ENCODE measurements at regions not wholly inside any gene's neighbourhood (a gene's known extent, or its start where the extent isn't known, plus 50 kb on each side); places are given as distances from the start of the nearest gene placed in this dataset.
"Not testable (repeated sequence)": the region's sequence is repeated elsewhere in the genome, so short reads cannot be mapped to it uniquely, and the experiment has no call there.

DNA sequence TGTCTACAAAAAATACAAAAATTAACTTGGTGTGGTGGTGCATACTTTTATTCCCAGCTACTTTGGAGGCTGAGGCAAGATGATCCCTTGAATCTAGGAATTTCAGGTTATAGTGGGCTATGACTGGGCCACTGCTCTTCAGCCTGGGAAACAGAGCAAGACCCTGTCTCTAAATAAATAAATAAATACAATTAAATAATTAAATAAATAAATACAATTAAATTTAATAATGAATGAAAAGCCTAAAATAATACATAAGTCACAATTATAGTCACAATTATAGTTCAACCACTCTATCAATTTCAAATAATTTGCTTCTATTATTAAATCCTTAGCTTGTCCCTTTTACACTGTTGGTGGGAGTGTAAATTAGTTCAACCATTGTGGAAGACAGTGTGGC lies 146.4 kb upstream of the RFC3 start:
- no peak for FAIRE-seq
- no peak overlapping the region for H3K27ac ChIP-seq (ENCODE audit: low read depth, low read length)

DNA sequence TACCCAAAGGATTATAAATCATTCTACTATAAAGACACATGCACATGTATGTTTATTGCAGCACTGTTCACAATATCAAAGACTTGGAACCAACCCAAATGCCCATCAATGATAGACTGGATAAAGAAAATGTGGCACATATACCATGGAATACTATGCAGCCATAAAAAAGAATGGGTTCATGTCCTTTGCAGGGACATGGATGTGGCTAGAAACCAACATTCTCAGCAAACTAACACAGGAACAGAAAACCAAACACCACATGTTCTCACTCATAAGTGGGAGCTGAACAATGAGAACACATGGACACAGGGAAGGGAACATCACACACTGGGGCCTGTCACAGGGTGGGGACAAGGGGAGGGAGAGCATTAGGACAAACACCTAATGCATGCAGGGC lies 145.9 kb upstream of the RFC3 start:
- H3K27me3 ChIP-seq (ENCODE audit: insufficient read depth, low read length); H3K36me3 Mint-ChIP-seq (ENCODE audit: low read depth, unreplicated experiment); H3K9me3 Mint-ChIP-seq (ENCODE audit: unreplicated experiment); H3K27ac Mint-ChIP-seq (ENCODE audit: unreplicated experiment); H2AFZ ChIP-seq (ENCODE audit: low read depth, low read length); H3K4me1 Mint-ChIP-seq (ENCODE audit: low read depth, unreplicated experiment); H4K20me1 ChIP-seq (ENCODE audit: insufficient read depth, low read length); H3K27me3 Mint-ChIP-seq (ENCODE audit: low read depth, unreplicated experiment); H3K4me3 ChIP-seq (ENCODE audit: insufficient read depth, low read depth, low read length); FAIRE-seq; H3K27ac ChIP-seq (ENCODE audit: low read depth, low read length); H3K9me3 ChIP-seq (ENCODE audit: insufficient read depth, low read depth, low read length); H3K4me1 ChIP-seq (ENCODE audit: insufficient read depth, low read length); H3K36me3 ChIP-seq (ENCODE audit: insufficient read depth, low read length); DNase-seq (ENCODE audit: low read depth); H3K79me2 ChIP-seq (ENCODE audit: insufficient read depth, low read length); H3K9ac ChIP-seq (ENCODE audit: low read length); H3K4me3 Mint-ChIP-seq (ENCODE audit: unreplicated experiment); H3K4me2 ChIP-seq (ENCODE audit: low read length): not testable (repeated sequence)

More for the DNA sequence above, 146.4 kb upstream of the RFC3 start:
- Histone ChIP-seq H3K9ac (ENCODE audit: low read length) (no peak overlapping the region), H3K27me3 (ENCODE audit: insufficient read depth, low read length) (peaks cover 3% of the 10 kb centered on the region), H4K20me1 (ENCODE audit: insufficient read depth, low read length) (no peaks in the 10 kb centered on the region), H3K4me3 (ENCODE audit: insufficient read depth, low read depth, low read length) (no peak overlapping the region), H3K4me2 (ENCODE audit: low read length) (no peak overlapping the region), H3K9me3 (ENCODE audit: insufficient read depth, low read depth, low read length) (no peaks in the 10 kb centered on the region), H3K79me2 (ENCODE audit: insufficient read depth, low read length) (no peaks in the 10 kb centered on the region), H3K36me3 (ENCODE audit: insufficient read depth, low read length) (no peaks in the 10 kb centered on the region), H3K4me1 (ENCODE audit: insufficient read depth, low read length) (no peaks in the 10 kb centered on the region), H2AFZ (ENCODE audit: low read depth, low read length) (no peak overlapping the region)
- Mint-ChIP-seq H3K4me1 (ENCODE audit: low read depth, unreplicated experiment) (no peaks in the 10 kb centered on the region), H3K36me3 (ENCODE audit: low read depth, unreplicated experiment) (no peaks in the 10 kb centered on the region), H3K27ac (ENCODE audit: unreplicated experiment) (no peak overlapping the region), H3K4me3 (ENCODE audit: unreplicated experiment) (no peak overlapping the region), H3K9me3 (ENCODE audit: unreplicated experiment) (peaks cover 4% of the 10 kb centered on the region), H3K27me3 (ENCODE audit: low read depth, unreplicated experiment) (no peaks in the 10 kb centered on the region)
- DNase-seq (ENCODE audit: low read depth), result no peak
- no peak for TF ChIP-seq EZH2 (IDR thresholded peaks at IDR 0.05; ENCODE audit: insufficient read depth, low read length)
- TF ChIP-seq, protein P1, sequence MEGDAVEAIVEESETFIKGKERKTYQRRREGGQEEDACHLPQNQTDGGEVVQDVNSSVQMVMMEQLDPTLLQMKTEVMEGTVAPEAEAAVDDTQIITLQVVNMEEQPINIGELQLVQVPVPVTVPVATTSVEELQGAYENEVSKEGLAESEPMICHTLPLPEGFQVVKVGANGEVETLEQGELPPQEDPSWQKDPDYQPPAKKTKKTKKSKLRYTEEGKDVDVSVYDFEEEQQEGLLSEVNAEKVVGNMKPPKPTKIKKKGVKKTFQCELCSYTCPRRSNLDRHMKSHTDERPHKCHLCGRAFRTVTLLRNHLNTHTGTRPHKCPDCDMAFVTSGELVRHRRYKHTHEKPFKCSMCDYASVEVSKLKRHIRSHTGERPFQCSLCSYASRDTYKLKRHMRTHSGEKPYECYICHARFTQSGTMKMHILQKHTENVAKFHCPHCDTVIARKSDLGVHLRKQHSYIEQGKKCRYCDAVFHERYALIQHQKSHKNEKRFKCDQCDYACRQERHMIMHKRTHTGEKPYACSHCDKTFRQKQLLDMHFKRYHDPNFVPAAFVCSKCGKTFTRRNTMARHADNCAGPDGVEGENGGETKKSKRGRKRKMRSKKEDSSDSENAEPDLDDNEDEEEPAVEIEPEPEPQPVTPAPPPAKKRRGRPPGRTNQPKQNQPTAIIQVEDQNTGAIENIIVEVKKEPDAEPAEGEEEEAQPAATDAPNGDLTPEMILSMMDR (IDR thresholded peaks at IDR 0.05; ENCODE audit: insufficient read depth, low read depth, low read length), result no peak

DNA sequence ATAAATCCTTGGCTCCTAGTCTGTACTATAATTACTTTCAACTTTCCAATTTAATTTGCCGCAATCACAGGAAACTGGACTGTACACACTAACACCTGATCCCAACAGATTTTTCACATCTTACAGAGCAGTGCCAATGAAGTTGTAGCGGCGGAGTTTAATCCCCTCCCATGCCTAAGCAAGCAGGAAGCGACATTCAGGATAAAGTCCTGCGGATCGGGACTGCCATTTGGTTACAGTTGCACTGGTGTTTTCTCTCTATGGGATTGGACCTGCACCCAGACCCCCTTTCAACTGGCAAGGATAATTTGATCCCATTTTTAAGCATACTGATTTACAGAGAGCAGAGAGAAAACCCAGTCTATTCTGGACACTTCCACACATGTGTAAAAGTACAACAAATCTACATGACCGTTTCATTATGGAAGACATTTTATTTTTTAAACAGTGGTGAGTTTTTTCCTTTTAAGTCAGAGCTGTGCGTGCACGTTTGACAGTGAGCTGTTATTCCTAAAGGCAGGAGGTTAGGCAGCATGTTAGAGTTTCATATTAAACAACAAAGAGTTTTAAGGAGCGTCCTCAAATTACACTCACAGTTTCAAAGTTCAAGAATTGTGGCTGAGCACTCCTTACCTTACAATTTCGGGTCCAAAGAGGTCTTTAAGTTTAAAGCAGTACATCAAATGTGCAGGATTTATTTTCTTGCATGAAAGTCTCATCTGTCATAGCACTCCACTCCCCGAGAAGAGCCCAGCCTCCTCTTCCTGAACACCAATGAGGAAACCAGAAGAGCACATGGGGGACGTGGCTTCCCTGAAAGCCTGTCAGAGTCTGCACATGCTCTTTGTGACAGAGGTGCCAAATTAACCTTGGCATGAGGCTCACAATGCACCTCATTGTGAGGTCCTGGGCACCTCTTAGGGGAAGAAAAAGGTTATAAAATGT lies 141.6 kb upstream of the RFC3 start:
- no peak overlapping the region for H3K4me3 Mint-ChIP-seq (ENCODE audit: unreplicated experiment)
- no peak overlapping the region for H3K27ac ChIP-seq (ENCODE audit: low read depth, low read length)
- H3K4me3 ChIP-seq (ENCODE audit: insufficient read depth, low read depth, low read length), result peak overlapping the region; percentile 47
- DNase-seq (ENCODE audit: low read depth), result peak; percentile 37
- H3K27me3 Mint-ChIP-seq (ENCODE audit: low read depth, unreplicated experiment), result no peaks in the 10 kb centered on the region
- peak overlapping the region; percentile 75 for H3K4me2 ChIP-seq (ENCODE audit: low read length)
- H3K27ac Mint-ChIP-seq (ENCODE audit: unreplicated experiment), result no peak overlapping the region
- H3K36me3 ChIP-seq (ENCODE audit: insufficient read depth, low read length), result no peaks in the 10 kb centered on the region
- H3K27me3 ChIP-seq (ENCODE audit: insufficient read depth, low read length), result peaks cover 3% of the 10 kb centered on the region
- no peaks in the 10 kb centered on the region for H3K36me3 Mint-ChIP-seq (ENCODE audit: low read depth, unreplicated experiment)
- FAIRE-seq, result no peak
- H3K9me3 ChIP-seq (ENCODE audit: insufficient read depth, low read depth, low read length), result no peaks in the 10 kb centered on the region
- no peak overlapping the region for H3K9ac ChIP-seq (ENCODE audit: low read length)
- TF ChIP-seq, protein P1 (IDR thresholded peaks at IDR 0.05; ENCODE audit: insufficient read depth, low read depth, low read length), result no peak
- no peak for TF ChIP-seq EZH2 (IDR thresholded peaks at IDR 0.05; ENCODE audit: insufficient read depth, low read length)
- peak overlapping the region; percentile 33 for H2AFZ ChIP-seq (ENCODE audit: low read depth, low read length)
- H3K79me2 ChIP-seq (ENCODE audit: insufficient read depth, low read length), result no peaks in the 10 kb centered on the region
- no peaks in the 10 kb centered on the region for H4K20me1 ChIP-seq (ENCODE audit: insufficient read depth, low read length)
- no peaks in the 10 kb centered on the region for H3K9me3 Mint-ChIP-seq (ENCODE audit: unreplicated experiment)
- H3K4me1 Mint-ChIP-seq (ENCODE audit: low read depth, unreplicated experiment), result peaks cover 9% of the 10 kb centered on the region
- peaks cover 3% of the 10 kb centered on the region for H3K4me1 ChIP-seq (ENCODE audit: insufficient read depth, low read length)
